GDM1 (cell line): ENCODE measurements at regions not wholly inside any gene's neighbourhood (a gene's known extent, or its start where the extent isn't known, plus 50 kb on each side); places are given as distances from the start of the nearest gene placed in this dataset.
"Not testable (repeated sequence)": the region's sequence is repeated elsewhere in the genome, so short reads cannot be mapped to it uniquely, and the experiment has no call there.

Experiments
- DNase-seq: peaks from one replicate; lab custom pipeline; 2025; lab: John Stamatoyannopoulos, UW

DNA sequence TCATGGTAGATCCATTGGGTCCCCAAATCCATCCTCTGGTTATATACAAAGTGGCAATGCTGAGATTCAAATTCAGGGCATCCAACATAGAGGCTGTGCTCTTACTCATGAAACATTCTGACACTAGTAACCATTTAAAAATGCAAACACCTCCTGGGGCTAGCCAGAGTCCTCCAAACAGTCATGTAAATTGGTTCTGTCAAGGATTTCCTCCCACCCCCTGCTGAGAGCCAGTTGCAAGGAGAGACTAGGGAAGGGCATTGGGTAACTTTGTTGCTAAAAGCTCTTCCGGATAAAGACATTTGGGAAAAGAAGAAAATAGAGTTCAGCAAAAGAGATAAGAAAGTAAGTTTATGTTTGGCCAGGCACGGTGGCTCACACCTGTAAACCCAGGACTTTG lies 58.3 kb downstream of the ART5 start:
- not testable (repeated sequence) for DNase-seq

DNA sequence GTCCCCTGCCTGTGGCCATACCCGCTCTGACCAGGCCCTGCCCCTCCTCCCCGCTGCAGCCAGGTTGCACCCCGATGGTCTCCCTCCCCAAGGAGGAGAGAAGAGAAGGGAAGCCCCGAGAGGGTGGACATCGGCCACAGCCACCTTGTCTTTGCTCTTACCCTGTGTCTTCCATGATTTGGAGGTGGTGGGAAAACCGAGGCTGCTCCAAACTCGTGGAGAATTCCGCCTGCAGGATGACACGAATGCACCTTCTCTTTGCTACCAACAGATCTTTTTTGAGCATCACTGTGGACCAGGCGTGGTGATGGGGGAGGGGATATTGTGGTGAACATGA lies 60.4 kb downstream of the ART5 start:
- DNase-seq, result not testable (repeated sequence)

DNA sequence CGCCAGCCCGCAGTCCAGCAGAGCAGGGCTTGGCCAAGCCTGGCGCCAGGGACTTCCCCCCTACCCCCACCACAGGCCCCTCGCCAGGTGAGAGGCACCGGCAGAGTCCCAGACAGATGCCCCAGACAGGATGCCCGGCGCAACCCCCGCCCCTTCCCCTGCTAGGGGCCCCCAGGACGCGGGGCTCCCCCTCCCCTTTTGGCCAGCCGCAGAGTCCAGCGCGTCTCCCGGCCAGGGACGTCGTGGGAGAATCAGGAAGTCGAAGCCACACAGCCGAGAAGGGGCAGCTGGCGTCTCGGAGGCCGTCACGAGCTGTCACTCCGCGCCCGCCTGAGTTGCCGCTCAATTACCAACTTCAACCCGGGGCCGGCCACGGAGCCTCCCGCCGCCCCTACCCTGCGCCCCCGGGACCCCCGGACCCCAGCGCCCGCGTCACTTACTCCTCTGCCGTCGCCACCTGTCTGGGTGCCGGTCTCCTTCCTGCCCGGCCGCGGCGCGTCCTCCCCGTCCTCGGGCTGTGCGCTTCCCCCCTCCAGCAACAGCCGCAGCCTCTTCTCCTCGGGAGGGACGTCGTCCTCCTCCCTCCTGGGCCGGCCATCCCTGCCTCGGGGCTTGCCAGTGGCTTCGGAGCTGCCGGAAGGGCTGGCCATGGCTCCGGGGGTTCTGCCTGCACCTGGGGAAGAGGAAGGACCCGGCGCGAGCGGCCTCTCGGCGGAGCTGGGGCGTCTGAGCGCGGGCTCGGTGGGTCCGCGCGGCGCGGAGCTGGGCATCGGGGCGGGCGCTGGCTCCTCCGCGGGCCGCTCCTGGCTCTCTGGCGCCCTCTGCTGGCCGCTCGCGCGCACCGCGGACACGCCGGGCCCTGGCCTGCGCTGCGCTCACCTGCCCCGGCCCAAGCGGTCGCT lies 61.1 kb downstream of the ART5 start:
- DNase-seq, result not testable (repeated sequence)

- DNase-seq, result not testable (repeated sequence)
Observed at GRCh38 chr11:3579600-3580459, 62.0 kb downstream of the ART5 start.

GRCh38 chr11:3576066-3576604 lies 65.7 kb downstream of the ART5 start:
- DNase-seq, result not testable (repeated sequence)

- DNase-seq, result not testable (repeated sequence)
Observed at GRCh38 chr11:3572976-3573647, 68.7 kb downstream of the ART5 start.

DNA sequence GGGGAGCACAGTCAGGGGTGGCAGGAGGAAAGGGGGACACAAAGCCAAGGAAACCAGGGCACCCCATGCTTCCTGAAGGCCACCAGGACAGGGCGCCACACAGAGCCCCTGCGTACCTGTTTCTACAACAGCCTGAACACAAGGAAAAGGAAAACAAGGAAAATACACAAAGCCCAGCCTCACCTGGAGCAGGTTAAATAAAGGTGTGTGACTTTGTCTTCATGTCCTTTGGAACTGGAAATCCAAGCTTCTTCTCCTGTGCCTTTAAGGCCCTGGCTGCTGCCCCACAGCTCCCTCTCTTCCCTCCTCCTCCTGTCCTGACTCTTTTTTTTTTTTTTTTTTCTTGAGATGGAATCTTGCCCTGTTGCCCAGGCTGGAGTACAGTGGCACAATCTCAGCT lies 70.0 kb downstream of the ART5 start:
- not testable (repeated sequence) for DNase-seq

GRCh38 chr11:3565838-3566237 lies 76.0 kb downstream of the ART5 start:
- DNase-seq, result not testable (repeated sequence)

DNA sequence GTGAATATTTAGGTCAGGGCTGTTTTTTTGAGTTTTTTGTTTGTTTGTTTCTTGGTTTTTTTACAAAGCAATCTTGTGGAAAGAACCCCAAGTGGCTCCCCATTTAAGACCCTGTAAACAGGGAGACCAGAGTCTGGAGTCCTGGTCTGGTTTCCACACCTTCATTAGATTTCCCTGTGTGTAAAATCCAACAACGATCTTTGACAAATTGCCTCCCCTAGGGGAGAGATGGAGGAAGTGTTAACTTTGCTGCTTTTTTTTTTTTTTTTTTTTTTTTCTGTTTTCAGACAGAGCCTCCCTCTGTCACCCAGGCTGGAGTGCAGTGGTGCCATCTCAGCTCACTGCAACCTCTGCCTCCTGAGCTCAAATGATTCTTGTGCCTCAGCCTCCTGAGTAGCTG lies 77.4 kb downstream of the ART5 start:
- not testable (repeated sequence) for DNase-seq

DNA sequence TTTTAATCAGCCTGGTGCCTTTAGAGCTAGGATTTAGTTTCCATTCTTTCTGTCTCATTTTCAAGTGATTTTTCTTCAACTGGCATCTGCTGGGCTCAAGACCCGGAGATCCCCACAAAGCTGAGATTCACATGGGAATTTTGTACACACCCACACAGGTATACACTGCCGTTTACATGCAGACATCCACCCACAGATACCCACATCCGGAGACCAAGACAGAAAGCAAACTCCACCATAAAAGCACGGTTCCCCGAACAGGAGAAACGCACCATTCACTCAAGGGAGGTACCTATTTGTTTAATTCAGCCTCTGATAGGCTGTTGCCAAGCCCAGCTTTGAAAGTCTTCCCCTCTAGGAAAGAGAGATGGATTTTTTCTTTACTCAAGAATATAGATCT lies 87.2 kb downstream of the ART5 start:
- not testable (repeated sequence) for DNase-seq

DNA sequence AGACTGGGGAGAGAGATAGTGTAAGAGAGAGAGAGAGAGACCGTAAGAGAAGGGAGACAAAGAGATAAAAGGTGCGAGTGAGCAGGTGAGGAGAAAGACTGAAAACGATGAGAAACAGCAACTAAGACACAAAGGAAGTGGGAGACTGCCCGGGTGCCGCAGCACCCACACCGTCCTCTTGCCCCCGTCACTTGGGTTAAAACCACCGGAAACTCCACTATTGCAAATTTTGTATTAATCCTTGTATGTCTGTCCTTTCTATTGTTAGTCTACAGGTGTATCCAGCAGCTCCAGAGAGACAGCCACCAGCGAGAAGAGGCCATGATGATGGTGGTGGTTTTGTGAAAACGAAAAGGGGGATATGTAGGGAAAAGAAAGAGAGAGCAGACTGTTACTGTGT lies 96.8 kb downstream of the ART5 start:
- not testable (repeated sequence) for DNase-seq

DNA sequence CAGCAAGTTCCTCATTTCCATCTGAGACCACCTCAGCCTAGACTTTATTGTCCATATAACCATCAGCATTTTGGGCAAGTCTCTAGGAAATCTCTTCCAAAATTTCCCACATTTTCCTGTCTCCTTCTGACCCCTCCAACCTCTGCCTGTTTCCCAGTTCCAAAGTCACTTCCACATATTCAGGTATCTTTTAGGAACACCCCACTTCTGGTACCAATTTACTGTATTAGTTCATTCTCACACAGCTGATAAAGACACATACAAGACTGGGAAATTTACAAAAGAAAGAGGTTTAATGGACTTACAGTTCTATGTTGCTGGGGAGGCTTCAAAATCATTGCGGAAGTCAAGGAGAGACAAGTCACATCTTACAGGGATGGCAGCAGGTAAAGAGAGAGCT lies 103.6 kb downstream of the ART5 start:
- not testable (repeated sequence) for DNase-seq

GRCh38 chr11:3537254-3537653 lies 104.5 kb downstream of the ART5 start:
- not testable (repeated sequence) for DNase-seq

- not testable (repeated sequence) for DNase-seq
Observed at GRCh38 chr11:3532958-3533357, 108.8 kb downstream of the ART5 start.

DNA sequence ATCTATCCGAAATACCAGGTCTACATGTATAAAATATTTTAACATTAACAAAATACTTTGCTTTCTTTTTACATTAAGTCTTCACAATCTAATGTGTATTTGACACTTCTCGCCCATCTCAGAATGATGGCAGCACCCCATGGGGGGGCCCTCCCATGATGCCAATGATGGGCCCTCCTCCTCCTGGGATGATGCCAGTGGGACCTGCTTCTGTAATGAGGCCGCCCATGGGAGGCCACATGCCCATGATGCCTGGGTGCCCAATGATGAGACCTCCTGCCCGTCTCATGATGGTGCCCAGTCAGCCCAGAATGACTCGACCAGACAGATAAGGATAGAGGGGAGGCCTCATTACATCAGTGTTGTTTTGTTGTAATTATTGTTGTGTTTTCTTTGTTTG lies 110.5 kb downstream of the ART5 start:
- DNase-seq, result not testable (repeated sequence)

DNA sequence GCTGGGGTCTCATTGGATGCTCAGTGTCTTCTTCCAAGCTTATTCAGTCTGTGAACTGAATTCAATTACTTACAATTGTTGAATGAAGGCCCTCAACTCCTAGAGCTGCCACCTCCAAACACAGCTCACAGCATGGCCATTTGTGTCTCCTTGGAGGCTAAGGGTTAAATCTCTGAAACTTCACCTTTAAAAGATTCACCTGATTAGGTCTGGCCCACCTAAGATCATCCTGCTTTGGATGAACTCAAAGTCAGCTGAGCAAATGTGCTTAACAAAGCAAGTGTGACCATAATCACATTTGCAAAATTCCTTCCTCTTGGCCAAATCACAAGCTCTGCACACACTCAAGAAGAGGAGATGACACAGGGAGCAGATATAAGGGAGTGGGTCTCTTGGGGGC lies 118.2 kb downstream of the ART5 start:
- DNase-seq, result not testable (repeated sequence)

GRCh38 chr11:3520905-3521304 lies 120.9 kb downstream of the ART5 start:
- not testable (repeated sequence) for DNase-seq

DNA sequence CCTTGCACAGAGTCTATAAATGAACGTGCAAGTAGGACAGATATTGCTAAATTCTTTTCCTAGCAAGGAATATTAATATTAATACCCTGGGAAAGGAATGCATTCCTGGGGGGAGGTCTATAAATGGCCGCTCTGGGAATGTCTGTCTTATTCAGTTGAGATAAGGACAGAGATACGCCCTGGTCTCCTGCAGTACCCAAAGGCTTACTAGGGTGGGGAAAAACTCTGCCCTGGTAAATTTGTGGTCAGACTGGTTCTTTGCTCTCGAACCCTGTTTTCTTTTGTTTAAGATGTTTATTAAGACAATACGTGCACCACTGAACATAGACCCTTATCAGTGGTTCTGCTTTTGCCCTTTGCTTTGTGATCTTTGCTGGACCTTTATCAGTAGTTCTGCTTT lies 122.0 kb downstream of the ART5 start:
- not testable (repeated sequence) for DNase-seq

- DNase-seq, result not testable (repeated sequence)
Observed at GRCh38 chr11:3516934-3517567, 124.7 kb downstream of the ART5 start.

- DNase-seq, result not testable (repeated sequence)
Observed at GRCh38 chr11:3516345-3516933, 125.4 kb downstream of the ART5 start.
